H1 (cell line): ENCODE measurements at regions not wholly inside any gene's neighbourhood (a gene's known extent, or its start where the extent isn't known, plus 50 kb on each side); places are given as distances from the start of the nearest gene placed in this dataset.

Experiments
- CTCF ChIA-PET: fragments of 300-600 bp; sonication (Branson Sonifier 250); formaldehyde crosslinking; loops from one replicate; lab custom pipeline; 2021; ENCODE audit not compliant: partially characterized antibody; lab: Charles Lee
- POLR2A ChIA-PET: fragments of 300-600 bp; sonication (Branson Sonifier 250); formaldehyde crosslinking; loops from one replicate; lab custom pipeline; 2021; ENCODE audit warnings: inconsistent platforms; ENCODE audit not compliant: partially characterized antibody; lab: Charles Lee
- DNase-seq, 2 experiments: peaks; one replicate each; pipeline versions ENCODE4 v3.0.0 to v3.0.0-alpha.2; 2010 to 2022; ENCODE audit warnings: low spot score in 2 of 2, low read depth in 1 of 2, mixed read lengths in 1 of 2
- FAIRE-seq: peaks from 2 replicates; lab custom pipeline; 2011; peaks lifted over from hg19 to GRCh38; lab: Jason Lieb, UNC
- H2AFZ ChIP-seq: 2 replicates; pipeline ENCODE4 v1.8.1; 2012; ENCODE audit warnings: low read length, inconsistent platforms
- H2AK5ac ChIP-seq: 2 replicates; pipeline ENCODE4 v1.6.1; 2013; ENCODE audit warnings: low read depth, low read length
- H2BK120ac ChIP-seq: replicated peaks from 2 replicates; pipeline ENCODE3; 2013; ENCODE audit warnings: low read depth, low read length, inconsistent platforms
- H2BK12ac ChIP-seq: 2 replicates; pipeline ENCODE4 v1.6.1; 2013; ENCODE audit warnings: low read depth, low read length
- H2BK15ac ChIP-seq: 2 replicates; pipeline ENCODE4 v1.6.1; 2013; ENCODE audit warnings: low read length
- H2BK20ac ChIP-seq: 2 replicates; pipeline ENCODE4 v1.6.1; 2013; ENCODE audit warnings: low read length
- H2BK5ac ChIP-seq: 2 replicates; pipeline ENCODE4 v1.6.1; 2013; ENCODE audit warnings: low read depth, low read length
- H3K14ac ChIP-seq: 2 replicates; pipeline ENCODE4 v1.6.1; 2013; ENCODE audit warnings: inconsistent platforms; ENCODE audit not compliant: insufficient read length
- H3K18ac ChIP-seq: 2 replicates; pipeline ENCODE4 v1.6.1; 2013; ENCODE audit warnings: low read length; ENCODE audit errors: extremely low read depth
- H3K23ac ChIP-seq: 2 replicates; pipeline ENCODE4 v1.6.1; 2013; ENCODE audit warnings: inconsistent platforms; ENCODE audit not compliant: insufficient read length
- H3K23me2 ChIP-seq: 2 replicates; pipeline ENCODE4 v1.6.1; 2013; ENCODE audit warnings: low read depth, low read length
- H3K27ac ChIP-seq: 2 replicates; pipeline ENCODE4 v1.6.1; 2011; ENCODE audit warnings: low read depth, low read length, inconsistent platforms
- H3K27me3 ChIP-seq, 4 experiments: replicated peaks in 1 of 4; 1 replicate in 1 of 4; 2 replicates in 3 of 4; pipeline versions ENCODE4 v1.6.1 to v1.8.1; 2011 to 2013; ENCODE audit warnings: low read length in 3 of 4, mild to moderate bottlenecking in 3 of 4, inconsistent platforms in 2 of 4, mixed read lengths in 2 of 4, moderate library complexity in 1 of 4; ENCODE audit not compliant: control insufficient read depth in 3 of 4, insufficient read depth in 3 of 4; ENCODE audit errors: extremely low read depth in 1 of 4
- H3K36me3 ChIP-seq, 4 experiments: 2 replicates each; pipeline versions ENCODE4 v1.6.1 to v1.8.1; 2011 to 2013; ENCODE audit warnings: mild to moderate bottlenecking in 4 of 4, low read length in 3 of 4, moderate library complexity in 2 of 4, control low read depth in 1 of 4, inconsistent platforms in 1 of 4; ENCODE audit not compliant: insufficient read depth in 4 of 4, control insufficient read depth in 2 of 4
- H3K4ac ChIP-seq: replicated peaks from 2 replicates; pipeline ENCODE3; 2013; ENCODE audit warnings: low read length, low read depth, mixed read lengths, inconsistent platforms; ENCODE audit not compliant: insufficient read length
- H3K4me1 ChIP-seq, 4 experiments: replicated peaks in 1 of 4; 1 replicate in 1 of 4; 2 replicates in 3 of 4; pipeline versions ENCODE4 v1.6.1 to v1.8.1; 2011 to 2013; ENCODE audit warnings: low read length in 3 of 4, inconsistent platforms in 2 of 4, mixed read lengths in 1 of 4; ENCODE audit not compliant: insufficient read depth in 4 of 4, control insufficient read depth in 3 of 4
- H3K4me2 ChIP-seq, 2 experiments: 2 replicates each; pipeline versions ENCODE4 v1.6.1 to v1.8.1; 2011 to 2013; ENCODE audit warnings: low read depth in 2 of 2, low read length in 2 of 2, control low read depth in 1 of 2, inconsistent platforms in 1 of 2, mild to moderate bottlenecking in 1 of 2; ENCODE audit not compliant: insufficient read depth in 1 of 2
- H3K4me3 ChIP-seq, 4 experiments: fragments of 200-600, 300-600 bp in 1 of 4; sonication (generic), shearing (Covaris generic), sonication (Bioruptor Twin) in 1 of 4; 2 replicates each; pipeline versions ENCODE4 v1.5.1 to v1.8.1; 2011 to 2016; ENCODE audit warnings: low read length in 4 of 4, low read depth in 3 of 4, control low read depth in 2 of 4, inconsistent platforms in 2 of 4, mild to moderate bottlenecking in 2 of 4, mixed read lengths in 1 of 4, moderate library complexity in 1 of 4; ENCODE audit not compliant: insufficient read depth in 2 of 4; ENCODE audit errors: extremely low read depth in 1 of 4
- H3K56ac ChIP-seq: replicated peaks from 2 replicates; pipeline ENCODE3; 2013; ENCODE audit warnings: low read depth, mild to moderate bottlenecking, mixed read lengths, low read length, inconsistent platforms; ENCODE audit not compliant: insufficient read length
- H3K79me1 ChIP-seq: 2 replicates; pipeline ENCODE4 v1.6.1; 2013; ENCODE audit warnings: low read depth, low read length, control low read depth
- H3K79me2 ChIP-seq, 2 experiments: 2 replicates each; pipeline versions ENCODE4 v1.6.1 to v1.8.1; 2012 to 2013; ENCODE audit warnings: low read length in 2 of 2, mild to moderate bottlenecking in 2 of 2, inconsistent platforms in 1 of 2; ENCODE audit not compliant: insufficient read depth in 2 of 2, control insufficient read depth in 1 of 2
- H3K9ac ChIP-seq, 4 experiments: replicated peaks in 1 of 4; 1 replicate in 1 of 4; 2 replicates in 3 of 4; pipeline versions ENCODE4 v1.6.1 to v1.8.1; 2011 to 2013; ENCODE audit warnings: low read depth in 3 of 4, low read length in 3 of 4, control low read depth in 2 of 4, mild to moderate bottlenecking in 2 of 4, moderate library complexity in 2 of 4, inconsistent platforms in 1 of 4; ENCODE audit errors: extremely low read depth in 1 of 4
- H3K9me3 ChIP-seq, 2 experiments: 2 replicates each; pipeline versions ENCODE4 v1.6.1 to v1.8.1; 2012 to 2013; ENCODE audit warnings: mild to moderate bottlenecking in 2 of 2, moderate library complexity in 2 of 2, control low read depth in 1 of 2, inconsistent platforms in 1 of 2, low read depth in 1 of 2, low read length in 1 of 2, mixed read lengths in 1 of 2; ENCODE audit not compliant: insufficient read depth in 2 of 2
- H4K20me1 ChIP-seq, 2 experiments: replicated peaks in 1 of 2; 2 replicates each; pipeline versions ENCODE3 to v1.8.1; 2011 to 2013; ENCODE audit warnings: inconsistent platforms in 2 of 2, low read length in 2 of 2, mild to moderate bottlenecking in 1 of 2; ENCODE audit not compliant: insufficient read depth in 2 of 2, control insufficient read depth in 1 of 2
- H4K5ac ChIP-seq: 2 replicates; pipeline ENCODE4 v1.6.1; 2013; ENCODE audit warnings: low read length, low read depth, mixed read lengths, inconsistent platforms; ENCODE audit not compliant: insufficient read length
- H4K8ac ChIP-seq: 2 replicates; pipeline ENCODE4 v1.8.0; 2013; ENCODE audit warnings: mild to moderate bottlenecking, moderate library complexity, low read length, inconsistent platforms; ENCODE audit not compliant: insufficient read depth; ENCODE audit errors: extremely low read depth
- H4K91ac ChIP-seq: replicated peaks from 2 replicates; pipeline ENCODE3; 2013; ENCODE audit warnings: low read length, mixed read lengths, inconsistent platforms; ENCODE audit not compliant: insufficient read length
- POU5F1 ChIP-seq: IDR thresholded peaks from 2 replicates; pipeline ENCODE4 v1.6.1; 2011; ENCODE audit warnings: low read depth, mild to moderate bottlenecking, low read length, moderate library complexity
- WGBS, 2 experiments: shearing (Covaris generic) in 1 of 2; methylation state at CpG; one replicate each; pipeline versions ENCODE4 v1.1.6 to v1.1.7; 2013 to 2015; ENCODE audit warnings: low lambda C conversion rate in 2 of 2, mixed read lengths in 2 of 2, inconsistent platforms in 1 of 2, low coverage in 1 of 2, missing lambda C conversion rate in 1 of 2; ENCODE audit not compliant: insufficient replicate concordance in 2 of 2, insufficient coverage in 1 of 2, insufficient read length in 1 of 2; ENCODE audit errors: extremely low coverage in 1 of 2, missing lambda C conversion rate in 1 of 2; 5-methylcytosine and 5-hydroxymethylcytosine counted together

DNA sequence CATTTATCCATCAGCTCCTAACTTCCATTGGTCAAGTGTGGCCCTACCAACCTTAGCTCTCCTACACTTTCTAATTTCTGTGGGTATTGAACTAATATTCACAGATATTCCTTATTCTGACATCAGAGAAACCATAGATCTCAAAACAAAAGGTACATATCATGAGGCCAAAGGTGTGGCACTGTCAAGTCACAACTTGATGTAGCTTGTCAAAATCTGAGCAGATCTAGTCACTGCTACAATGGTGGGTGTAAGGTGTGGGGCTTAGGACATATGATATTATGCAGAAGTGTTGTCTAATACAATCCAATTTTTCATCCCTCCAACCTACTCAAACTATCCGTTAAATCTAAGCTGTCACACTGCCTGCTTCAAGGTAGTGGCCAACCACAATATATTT, 114.0 kb upstream of the FAR2 start:
- Histone ChIP-seq H4K20me1 (no peaks in the 10 kb centered on the region), H3K14ac (no peak overlapping the region), H3K4me1 (no peaks in the 10 kb centered on the region), H3K4me2 (no peak overlapping the region), H3K79me2 (no peaks in the 10 kb centered on the region), H3K9me3 (no peaks in the 10 kb centered on the region), H3K27me3 (no peaks in the 10 kb centered on the region), H3K4ac (no peak overlapping the region), H3K23me2 (no peaks in the 10 kb centered on the region), H3K18ac (no peak overlapping the region), H4K5ac (no peak overlapping the region), H3K4me3 (no peak overlapping the region), H2BK120ac (no peak overlapping the region), H3K36me3 (no peaks in the 10 kb centered on the region), H2BK5ac (no peak overlapping the region), H2AK5ac (no peak overlapping the region), H4K8ac (no peak overlapping the region), H3K23ac (no peak overlapping the region), H3K27ac (no peak overlapping the region), H3K56ac (no peak overlapping the region), H2AFZ (no peak overlapping the region), H2BK12ac (no peak overlapping the region), H3K9ac (no peak overlapping the region), H2BK20ac (no peak overlapping the region), H4K91ac (no peak overlapping the region), H2BK15ac (no peak overlapping the region), H3K79me1 (no peaks in the 10 kb centered on the region)
- CTCF ChIA-PET: interaction anchor here (1.2 to 1.7 kb wide), 2 partner anchors 11 to 38 kb away, joined by 4 to 6 read pairs; no protein-coding TSS in a partner anchor
- no peak for TF ChIP-seq POU5F1
- POLR2A ChIA-PET: interaction anchor here (1.2 kb wide), 1 partner anchor 10 kb away, joined by 3 read pairs; no protein-coding TSS in a partner anchor
- whole genome bisulfite sequencing, 2 experiments: 96% methylated on average over 1 of the region's 1 CpG; no CpG with 5 or more reads in 1 of the 2 experiments
- FAIRE-seq: no peak
- no peak for DNase-seq
